HG03378 (cell line): ENCODE measurements at regions not wholly inside any gene's neighbourhood (a gene's known extent, or its start where the extent isn't known, plus 50 kb on each side); places are given as distances from the start of the nearest gene placed in this dataset.
"Not testable (repeated sequence)": the region's sequence is repeated elsewhere in the genome, so short reads cannot be mapped to it uniquely, and the experiment has no call there.

Experiments used
- ATAC-seq: cut with Tn5 transposase; IDR thresholded peaks from one replicate; pipeline ENCODE4 v1.9.1; 2021; ENCODE audit warnings: mild to moderate bottlenecking, moderate library complexity; ENCODE audit not compliant: unreplicated experiment

DNA sequence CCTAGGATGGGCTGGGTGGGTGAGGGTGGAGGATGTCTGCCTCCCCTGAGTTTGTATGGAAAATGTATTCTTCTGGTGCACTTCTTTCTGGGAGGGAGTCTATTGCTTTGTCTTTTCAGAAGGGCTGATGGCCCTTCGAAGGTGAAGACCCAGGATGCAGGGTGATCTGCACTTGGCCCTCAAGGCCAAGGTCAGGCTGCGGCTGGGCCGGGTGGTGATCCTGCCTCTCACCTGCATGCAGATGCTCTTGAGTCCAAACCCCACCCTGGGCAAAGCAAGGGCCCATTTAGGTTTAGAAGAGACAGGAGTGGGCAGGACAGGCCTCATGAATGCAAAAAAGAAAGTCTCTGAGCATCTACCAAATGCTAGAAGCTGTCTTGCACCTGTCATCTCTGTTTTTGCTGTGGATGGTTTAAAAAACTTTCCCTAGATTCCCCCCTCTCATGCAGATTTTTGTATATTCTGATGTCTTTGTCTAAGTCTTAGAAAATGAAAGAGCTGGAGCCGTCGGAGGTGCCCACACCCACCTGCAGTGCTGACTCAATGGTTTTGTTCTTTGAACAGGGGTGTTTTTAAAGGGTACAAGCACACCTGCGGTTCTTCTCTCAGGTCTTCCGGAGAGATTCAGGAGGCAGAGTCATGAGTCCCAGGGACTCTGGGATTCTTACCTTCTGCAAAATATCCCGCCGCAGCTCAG, 186.4 kb downstream of the ADRA2C start:
- not testable (repeated sequence) for ATAC-seq

- ATAC-seq: not testable (repeated sequence)
Measured at GRCh38 chr4:3953140-3953489, 186.9 kb downstream of the ADRA2C start.

- ATAC-seq: peak; percentile 16
Measured at GRCh38 chr4:3954540-3955320, 188.5 kb downstream of the ADRA2C start.

DNA sequence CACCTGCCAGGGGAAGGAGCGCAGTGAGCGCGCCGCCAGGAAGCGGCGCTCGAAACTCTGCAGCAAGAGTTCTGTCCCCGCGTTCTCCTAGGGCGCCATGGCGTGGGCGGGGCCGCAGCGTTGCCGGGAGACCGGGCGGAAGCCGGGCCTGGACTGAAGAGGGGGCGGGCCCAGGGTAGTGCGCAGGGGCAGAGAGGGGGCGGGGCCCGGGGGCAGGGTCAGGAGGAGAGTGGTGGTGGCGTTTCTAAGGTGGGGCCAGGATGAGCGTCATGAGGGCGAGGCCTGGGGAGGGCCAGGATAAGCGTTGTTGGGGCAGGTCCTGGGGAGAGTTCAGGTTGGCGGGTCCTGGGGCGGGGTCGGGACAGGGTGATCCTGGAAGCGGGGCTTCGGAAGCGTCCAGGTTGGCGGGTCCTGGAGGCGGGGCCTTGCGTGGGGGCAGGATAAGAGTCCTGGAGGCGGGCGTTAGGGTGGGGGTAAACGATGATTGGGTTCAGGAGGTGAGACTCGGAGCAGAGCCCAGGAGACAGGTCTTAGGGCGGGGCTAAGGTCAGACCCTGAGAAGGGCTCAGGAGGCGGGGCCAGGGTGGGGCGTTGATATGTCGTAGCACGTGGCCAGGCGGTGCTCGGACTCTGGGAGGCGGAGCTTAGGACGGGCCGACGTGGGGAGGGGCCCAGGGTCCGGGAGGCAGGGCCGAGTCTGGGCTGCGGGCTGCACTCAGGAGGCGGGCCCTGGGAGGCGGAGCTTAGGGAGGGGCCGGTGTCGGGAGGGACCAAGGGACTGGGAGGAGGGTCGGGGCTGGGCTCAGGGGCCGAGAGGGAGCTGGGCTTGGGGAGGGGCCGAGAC, 189.4 kb downstream of the ADRA2C start:
- peak; percentile 92 for ATAC-seq

- not testable (repeated sequence) for ATAC-seq
Measured at GRCh38 chr4:3956165-3956867, 190.1 kb downstream of the ADRA2C start.

DNA sequence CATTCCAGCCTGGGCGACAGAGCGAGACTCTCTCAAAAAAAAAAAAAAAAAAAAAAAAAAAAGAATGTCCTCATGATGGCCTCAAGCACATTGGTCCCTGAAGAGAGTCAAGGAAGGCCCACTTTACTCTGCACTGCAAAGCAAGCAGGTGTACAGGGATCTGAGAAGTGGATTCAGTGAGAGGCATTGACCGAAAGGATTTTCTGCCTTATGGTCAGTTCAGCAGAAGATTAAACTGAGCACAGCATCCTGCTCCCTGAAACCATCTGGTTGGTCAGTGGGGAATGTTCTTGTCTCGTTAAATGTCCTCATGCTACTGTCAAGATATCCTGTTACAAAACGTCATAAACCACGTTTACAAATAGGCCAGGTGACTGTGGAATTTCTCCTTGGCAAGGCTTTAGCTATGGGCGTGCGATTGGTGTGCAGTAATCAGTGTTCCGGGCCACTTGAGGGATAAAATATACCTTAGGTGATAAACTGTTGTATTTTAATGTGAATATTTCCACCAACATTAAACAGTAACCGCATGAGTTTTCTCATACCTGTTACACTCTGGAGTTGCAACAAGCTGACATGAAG, 195.0 kb downstream of the ADRA2C start:
- ATAC-seq: not testable (repeated sequence)

- not testable (repeated sequence) for ATAC-seq
Measured at GRCh38 chr4:3964572-3965278, 198.5 kb downstream of the ADRA2C start.

DNA sequence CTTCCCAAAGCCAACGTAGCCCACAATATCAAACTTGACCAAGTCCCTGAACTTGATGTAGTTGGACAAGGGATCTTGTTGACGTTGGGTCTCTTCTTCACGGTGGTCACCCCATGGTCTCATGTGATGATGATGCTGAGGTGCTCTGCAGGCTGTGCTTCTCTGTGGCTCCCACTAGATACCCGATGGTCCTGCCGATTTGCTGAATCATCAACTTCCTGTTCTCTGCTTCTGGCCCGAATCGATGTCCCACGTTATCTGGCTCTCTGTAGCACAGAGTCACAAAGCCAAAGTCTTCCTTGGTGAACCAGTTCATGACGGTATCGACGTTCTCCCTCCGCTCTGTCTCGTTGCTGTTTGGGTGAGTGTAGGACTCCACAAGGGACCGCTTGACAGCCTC, 201.0 kb downstream of the ADRA2C start:
- ATAC-seq: not testable (repeated sequence)

DNA sequence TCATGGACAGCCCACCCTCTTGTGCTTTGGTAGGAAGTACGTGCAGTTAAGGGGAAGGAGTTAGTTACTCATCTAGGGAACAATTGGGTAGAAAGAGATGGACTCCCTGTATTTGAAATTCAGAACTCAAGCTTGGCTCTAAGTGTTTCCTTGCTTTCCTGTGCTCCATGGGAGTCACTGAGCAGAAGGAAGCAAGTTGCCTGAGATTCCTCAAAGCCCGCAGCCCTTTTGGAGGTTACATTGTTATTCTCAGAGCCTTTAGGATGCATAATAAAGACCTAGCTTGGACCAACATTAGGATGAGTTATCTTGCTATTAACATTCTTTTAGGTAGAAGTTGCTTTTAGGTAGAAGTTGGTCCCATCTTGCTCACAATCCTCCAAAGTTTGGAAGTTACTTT, 206.4 kb downstream of the ADRA2C start:
- not testable (repeated sequence) for ATAC-seq

- ATAC-seq: not testable (repeated sequence)
Measured at GRCh38 chr4:3973581-3974200, 207.5 kb downstream of the ADRA2C start.

- not testable (repeated sequence) for ATAC-seq
Measured at GRCh38 chr4:3983518-3984125, 217.4 kb downstream of the ADRA2C start.

- not testable (repeated sequence) for ATAC-seq
Measured at GRCh38 chr4:3984796-3985195, 218.6 kb downstream of the ADRA2C start.

GRCh38 chr4:3986412-3986811, 220.2 kb downstream of the ADRA2C start:
- ATAC-seq: not testable (repeated sequence)

DNA sequence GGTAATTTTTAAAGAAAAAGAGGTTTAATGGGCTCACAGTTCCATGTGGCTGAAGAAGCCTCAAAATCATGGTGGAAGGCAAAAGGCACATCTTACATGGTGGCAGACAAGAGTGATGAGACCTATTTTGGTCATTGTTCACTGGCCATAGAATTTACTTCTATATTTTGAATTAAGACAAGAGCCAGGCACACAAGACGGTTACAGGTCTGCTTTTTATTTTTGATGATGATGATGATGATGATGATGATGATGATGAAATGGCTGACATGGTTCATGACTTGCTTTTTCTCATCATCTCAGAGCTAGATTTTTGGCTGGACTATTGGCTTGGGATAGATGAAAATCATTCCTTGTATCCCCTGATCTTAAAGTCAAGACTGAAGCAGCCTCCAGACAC, 229.3 kb downstream of the OTOP1 start:
- ATAC-seq: not testable (repeated sequence)

DNA sequence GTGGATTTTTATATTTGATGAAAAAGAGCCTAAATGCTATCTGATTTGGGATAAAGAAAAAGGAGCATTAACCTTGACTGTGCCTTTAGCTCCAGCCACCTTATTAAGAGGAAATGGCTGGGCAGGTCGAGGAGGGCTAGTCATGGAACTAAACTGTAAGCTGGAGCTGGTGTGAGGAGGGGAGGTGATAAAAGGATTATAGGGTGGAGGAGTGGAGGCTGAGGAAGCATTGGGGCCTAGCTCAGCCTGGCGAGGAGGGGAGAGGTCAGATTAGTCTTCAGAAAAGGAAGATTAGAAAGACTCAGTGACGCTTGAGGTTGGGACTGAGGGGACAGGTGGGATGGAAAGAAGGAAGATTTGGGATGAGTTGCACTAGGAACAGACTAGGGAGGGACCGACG, 222.7 kb downstream of the OTOP1 start:
- ATAC-seq: not testable (repeated sequence)

DNA sequence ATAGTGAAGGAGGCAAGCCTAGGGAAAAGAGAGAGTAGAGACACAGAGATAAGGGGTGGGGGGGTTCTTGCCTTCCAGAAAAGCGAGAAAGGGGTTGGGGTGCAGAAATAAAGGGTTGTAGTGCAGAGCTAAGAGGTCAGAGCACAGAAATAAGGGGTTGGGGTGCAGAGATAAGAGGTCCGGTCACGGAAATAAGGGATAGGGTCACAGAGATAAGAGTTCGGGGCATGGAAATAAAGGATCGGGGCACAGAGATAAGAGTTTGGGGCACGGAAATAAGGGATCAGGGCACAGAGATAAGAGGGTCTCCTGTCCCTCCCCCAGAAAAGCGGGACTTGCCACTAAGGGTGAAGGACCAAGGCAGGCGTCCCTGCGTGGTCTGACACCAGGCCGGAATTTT, 222.0 kb downstream of the OTOP1 start:
- ATAC-seq: not testable (repeated sequence)

- not testable (repeated sequence) for ATAC-seq
Measured at GRCh38 chr4:4006356-4006755, 220.4 kb downstream of the OTOP1 start.

GRCh38 chr4:4019071-4019470, 207.7 kb downstream of the OTOP1 start:
- not testable (repeated sequence) for ATAC-seq

GRCh38 chr4:4021161-4021560, 205.6 kb downstream of the OTOP1 start:
- ATAC-seq: not testable (repeated sequence)
